ENCODE measurements at regions not wholly inside any gene's neighbourhood (a gene's known extent, or its start where the extent isn't known, plus 50 kb on each side); places are given as distances from the start of the nearest gene placed in this dataset.

DNA sequence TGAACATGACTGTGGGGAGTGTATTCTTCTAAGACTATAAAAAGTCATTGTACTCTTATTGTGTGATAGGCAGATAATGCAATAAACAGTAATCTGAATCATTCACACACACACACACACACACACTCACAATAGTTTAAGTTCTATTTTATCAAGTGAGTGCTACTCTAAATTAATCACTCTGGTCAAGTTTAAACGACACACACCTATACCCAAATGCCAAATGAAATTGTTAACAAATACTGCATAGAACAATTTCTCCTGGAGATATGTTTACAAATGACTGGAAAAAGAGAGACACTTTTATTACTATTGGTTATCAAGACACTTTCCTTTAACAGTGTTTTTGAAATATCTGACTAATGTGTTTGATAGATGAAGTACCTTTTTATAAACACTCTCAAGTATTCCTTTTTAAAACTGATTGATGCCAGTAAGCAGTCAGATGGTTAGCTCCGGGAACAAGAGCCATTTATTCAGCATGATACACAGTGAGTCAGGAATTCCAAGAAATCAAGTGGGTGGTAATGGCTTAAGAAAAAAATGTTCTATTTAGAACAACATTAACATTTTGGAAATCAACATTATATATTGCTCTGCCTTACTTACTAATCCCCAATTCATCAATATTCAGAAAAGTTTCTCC is 521.6 kb upstream of the ST8SIA4 start:
- H3K27ac ChIP-seq (ENCODE audit: low read depth, low read length) = no peak overlapping the region
- no peak for DNase-seq (ENCODE audit: low read depth in 1 of 2, low spot score in 2 of 2)
- H2BK120ac ChIP-seq (replicated peaks; ENCODE audit: low read depth, low read length) = no peak overlapping the region
- H2BK5ac ChIP-seq (ENCODE audit: low read depth, low read length) = no peak overlapping the region
- no peaks in the 10 kb centered on the region; the same call in 1 of the 2 replicates for H3K23me2 ChIP-seq (ENCODE audit: low read depth, low read length)
- no peak overlapping the region for H3K23ac ChIP-seq (ENCODE audit: insufficient read length)
- no peak overlapping the region for H2BK20ac ChIP-seq (ENCODE audit: low read length)
- no peak overlapping the region for H2BK12ac ChIP-seq (ENCODE audit: low read depth, low read length)
- H4K5ac ChIP-seq (ENCODE audit: insufficient read length, low read depth, low read length) = no peak overlapping the region
- H3K56ac ChIP-seq (replicated peaks; ENCODE audit: insufficient read length, low read depth, low read length) = no peak overlapping the region
- WGBS, 2 experiments (ENCODE audit: extremely low coverage in 1 of 2, insufficient coverage in 1 of 2, insufficient read length in 1 of 2, insufficient replicate concordance in 2 of 2, low coverage in 1 of 2, low lambda C conversion rate in 2 of 2, missing lambda C conversion rate in 1 of 2) = 92% methylated on average over 2 of the region's 2 CpGs; no CpG with 5 or more reads in 1 of the 2 experiments
- H3K4me1 ChIP-seq (replicated peaks in 1 of 4; ENCODE audit: control insufficient read depth in 3 of 4, insufficient read depth in 4 of 4, low read length in 3 of 4) = no peaks in the 10 kb centered on the region
- H4K8ac ChIP-seq (ENCODE audit: extremely low read depth, insufficient read depth, low read length) = no peak overlapping the region
- H3K79me1 ChIP-seq (ENCODE audit: low read depth, low read length) = no peaks in the 10 kb centered on the region
- H2AFZ ChIP-seq (ENCODE audit: low read length) = no peak overlapping the region
- H2BK15ac ChIP-seq (ENCODE audit: low read length) = no peak overlapping the region
- H2AK5ac ChIP-seq (ENCODE audit: low read depth, low read length) = no peak overlapping the region
- CTCF ChIA-PET (ENCODE audit: partially characterized antibody) = no interaction called here
- no peaks in the 10 kb centered on the region for H3K79me2 ChIP-seq (ENCODE audit: control insufficient read depth in 1 of 2, insufficient read depth in 2 of 2, low read length in 2 of 2)
- H3K9me3 ChIP-seq (ENCODE audit: insufficient read depth in 2 of 2, low read depth in 1 of 2, low read length in 1 of 2) = no peaks in the 10 kb centered on the region
- H3K4ac ChIP-seq (replicated peaks; ENCODE audit: insufficient read length, low read depth, low read length) = no peak overlapping the region
- POLR2A ChIA-PET (ENCODE audit: partially characterized antibody) = no interaction called here
- H4K91ac ChIP-seq (replicated peaks; ENCODE audit: insufficient read length, low read length) = no peak overlapping the region
- TF ChIP-seq NRF1 (IDR thresholded peaks at IDR 0.05; ENCODE audit: low read depth, low read length) = no peak
- TF ChIP-seq SAP30 (IDR thresholded peaks at IDR 0.05; ENCODE audit: insufficient read depth, insufficient replicate concordance, low read length) = no peak
- no peak for TF ChIP-seq POLR2A (IDR thresholded peaks at IDR 0.05; ENCODE audit: control extremely low read depth in 1 of 2, low read depth in 2 of 2, low read length in 2 of 2)
- no peak for TF ChIP-seq RXRA (IDR thresholded peaks at IDR 0.05; ENCODE audit: insufficient read depth, low read depth, low read length)
- TF ChIP-seq KDM4A (IDR thresholded peaks at IDR 0.05; ENCODE audit: low read depth, low read length, severe bottlenecking) = no peak
- no peak for TF ChIP-seq CHD2 (IDR thresholded peaks at IDR 0.05; ENCODE audit: low read length)
- TF ChIP-seq ASH2L (IDR thresholded peaks at IDR 0.05; ENCODE audit: low read length) = no peak
- no peak overlapping the region for H3K18ac ChIP-seq (ENCODE audit: extremely low read depth, low read length)
- no peak overlapping the region for H3K4me2 ChIP-seq (ENCODE audit: insufficient read depth in 1 of 2, low read depth in 2 of 2, low read length in 2 of 2)
- H3K27me3 ChIP-seq (replicated peaks in 1 of 4; ENCODE audit: control insufficient read depth in 3 of 4, extremely low read depth in 1 of 4, insufficient read depth in 3 of 4, low read length in 3 of 4) = no peaks in the 10 kb centered on the region
- no peak overlapping the region for H3K14ac ChIP-seq (ENCODE audit: insufficient read length)
- no peak for FAIRE-seq
- no peaks in the 10 kb centered on the region for H4K20me1 ChIP-seq (replicated peaks in 1 of 2; ENCODE audit: control insufficient read depth in 1 of 2, insufficient read depth in 2 of 2, low read length in 2 of 2)
- H3K36me3 ChIP-seq (ENCODE audit: control insufficient read depth in 2 of 4, insufficient read depth in 4 of 4, low read length in 3 of 4) = no peaks in the 10 kb centered on the region
- no peak overlapping the region for H3K4me3 ChIP-seq (ENCODE audit: extremely low read depth in 1 of 4, insufficient read depth in 2 of 4, low read depth in 3 of 4, low read length in 4 of 4)
- no peak overlapping the region for H3K9ac ChIP-seq (replicated peaks in 1 of 4; ENCODE audit: extremely low read depth in 1 of 4, low read depth in 3 of 4, low read length in 3 of 4)

Data from H1 (cell line).